ENCODE measurements at regions not wholly inside any gene's neighbourhood (a gene's known extent, or its start where the extent isn't known, plus 50 kb on each side); places are given as distances from the start of the nearest gene placed in this dataset.

DNA sequence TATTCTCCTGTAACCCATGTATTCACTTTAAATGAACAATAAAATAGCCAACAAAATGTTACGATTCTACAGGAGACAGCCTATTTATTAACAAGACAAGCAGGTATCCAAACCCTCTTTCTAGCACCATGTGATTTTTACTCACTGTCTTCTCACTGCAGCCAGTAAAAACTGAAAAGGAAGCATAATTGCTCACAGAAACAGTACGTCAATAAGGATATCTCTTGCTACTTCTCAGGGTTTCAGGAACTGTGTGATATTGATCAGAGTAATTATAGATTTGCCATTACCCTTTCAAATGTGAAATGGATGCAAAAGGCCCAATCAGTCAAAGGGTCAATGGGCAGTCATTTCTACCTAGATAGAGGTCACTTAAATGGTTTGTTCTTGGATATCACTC lies 1473.8 kb upstream of the DDX18 start:
- Histone ChIP-seq H3K27me3 (ENCODE audit: control insufficient read depth, insufficient read depth, low read length) (no peaks in the 10 kb centered on the region), H3K4me3 (ENCODE audit: low read depth in 2 of 2, low read length in 2 of 2) (no peak overlapping the region), H3K27ac (ENCODE audit: low read length) (no peak overlapping the region), H3K36me3 (ENCODE audit: control insufficient read depth, insufficient read depth, low read length) (no peaks in the 10 kb centered on the region), H3K9me3 (ENCODE audit: control insufficient read depth, insufficient read depth, low read depth, low read length) (no peaks in the 10 kb centered on the region), H3K4me1 (ENCODE audit: control insufficient read depth, insufficient read depth, low read length) (no peaks in the 10 kb centered on the region)
- in situ Hi-C loops (cut with HindIII; ENCODE audit: low pct_unique_long_range_greater_than_20kb, low sequenced_read_pairs) (no loop called here), intact Hi-C loops (cut with micrococcal nuclease; ENCODE audit: unreplicated experiment) (no loop called here)
- no peak for ATAC-seq
- CTCF ChIA-PET, result no interaction called here
- TF ChIP-seq, protein P1, sequence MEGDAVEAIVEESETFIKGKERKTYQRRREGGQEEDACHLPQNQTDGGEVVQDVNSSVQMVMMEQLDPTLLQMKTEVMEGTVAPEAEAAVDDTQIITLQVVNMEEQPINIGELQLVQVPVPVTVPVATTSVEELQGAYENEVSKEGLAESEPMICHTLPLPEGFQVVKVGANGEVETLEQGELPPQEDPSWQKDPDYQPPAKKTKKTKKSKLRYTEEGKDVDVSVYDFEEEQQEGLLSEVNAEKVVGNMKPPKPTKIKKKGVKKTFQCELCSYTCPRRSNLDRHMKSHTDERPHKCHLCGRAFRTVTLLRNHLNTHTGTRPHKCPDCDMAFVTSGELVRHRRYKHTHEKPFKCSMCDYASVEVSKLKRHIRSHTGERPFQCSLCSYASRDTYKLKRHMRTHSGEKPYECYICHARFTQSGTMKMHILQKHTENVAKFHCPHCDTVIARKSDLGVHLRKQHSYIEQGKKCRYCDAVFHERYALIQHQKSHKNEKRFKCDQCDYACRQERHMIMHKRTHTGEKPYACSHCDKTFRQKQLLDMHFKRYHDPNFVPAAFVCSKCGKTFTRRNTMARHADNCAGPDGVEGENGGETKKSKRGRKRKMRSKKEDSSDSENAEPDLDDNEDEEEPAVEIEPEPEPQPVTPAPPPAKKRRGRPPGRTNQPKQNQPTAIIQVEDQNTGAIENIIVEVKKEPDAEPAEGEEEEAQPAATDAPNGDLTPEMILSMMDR (IDR thresholded peaks at IDR 0.05), result no peak
- TF ChIP-seq TCF7L2 (IDR thresholded peaks at IDR 0.05; ENCODE audit: low read depth, low read length) (no peak), REST (IDR thresholded peaks at IDR 0.05; ENCODE audit: insufficient read depth in 1 of 2, low read depth in 2 of 2, low read length in 1 of 2) (no peak), POLR2AphosphoS5 (IDR thresholded peaks at IDR 0.05; ENCODE audit: low read depth, low read length) (no peak), SIN3A (IDR thresholded peaks at IDR 0.05; ENCODE audit: borderline replicate concordance, insufficient read depth, low read depth, low read length) (no peak)
- DNase-seq (ENCODE audit: low read depth, low spot score), result no peak
- POLR2A ChIA-PET, result no interaction called here
- BruUV-seq (replicated peaks), result no TSS peak

DNA sequence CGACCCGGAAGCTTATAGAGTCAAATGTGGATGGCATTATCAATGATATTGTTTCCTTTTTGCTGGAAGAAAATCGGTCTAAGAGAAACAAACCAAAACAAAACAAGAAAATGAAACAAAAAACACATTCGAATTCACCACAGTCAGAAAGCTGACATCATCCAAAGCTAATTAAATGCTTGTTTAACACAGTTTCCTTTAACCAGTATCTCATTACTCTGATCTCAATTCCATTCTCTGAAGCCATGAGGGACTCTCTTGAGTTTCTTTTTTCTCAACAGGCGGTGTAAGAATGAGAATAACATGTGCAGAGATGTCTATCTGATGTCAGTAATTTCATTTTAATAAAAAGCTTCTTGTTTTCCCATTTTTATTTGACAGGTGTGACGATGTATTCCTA lies 1448.3 kb upstream of the DDX18 start:
- no peak overlapping the region for H3K4me3 ChIP-seq (ENCODE audit: low read depth in 2 of 2, low read length in 2 of 2)
- in situ Hi-C loops (cut with HindIII; ENCODE audit: low pct_unique_long_range_greater_than_20kb, low sequenced_read_pairs) (no loop called here), intact Hi-C loops (cut with micrococcal nuclease; ENCODE audit: unreplicated experiment) (no loop called here)
- no peaks in the 10 kb centered on the region for H3K27me3 ChIP-seq (ENCODE audit: control insufficient read depth, insufficient read depth, low read length)
- no TSS peak for BruUV-seq (replicated peaks)
- ChIA-PET CTCF (no interaction called here), POLR2A (no interaction called here)
- TF ChIP-seq, protein P1 (IDR thresholded peaks at IDR 0.05), result no peak
- TF ChIP-seq POLR2AphosphoS5 (IDR thresholded peaks at IDR 0.05; ENCODE audit: low read depth, low read length), result no peak
- no peak for TF ChIP-seq SIN3A (IDR thresholded peaks at IDR 0.05; ENCODE audit: borderline replicate concordance, insufficient read depth, low read depth, low read length)
- TF ChIP-seq REST (IDR thresholded peaks at IDR 0.05; ENCODE audit: insufficient read depth in 1 of 2, low read depth in 2 of 2, low read length in 1 of 2), result no peak
- no peak for TF ChIP-seq TCF7L2 (IDR thresholded peaks at IDR 0.05; ENCODE audit: low read depth, low read length)
- no peak for DNase-seq (ENCODE audit: low read depth, low spot score)
- H3K36me3 ChIP-seq (ENCODE audit: control insufficient read depth, insufficient read depth, low read length), result no peaks in the 10 kb centered on the region
- no peak overlapping the region for H3K27ac ChIP-seq (ENCODE audit: low read length)
- ATAC-seq, result no peak
- no peaks in the 10 kb centered on the region for H3K9me3 ChIP-seq (ENCODE audit: control insufficient read depth, insufficient read depth, low read depth, low read length)
- H3K4me1 ChIP-seq (ENCODE audit: control insufficient read depth, insufficient read depth, low read length), result no peaks in the 10 kb centered on the region
